Esophagus squamous epithelium (tissue), 5 donors: ENCODE measurements at regions not wholly inside any gene's neighbourhood (a gene's known extent, or its start where the extent isn't known, plus 50 kb on each side); places are given as distances from the start of the nearest gene placed in this dataset.

Source experiments
- DNase-seq: peaks from one replicate; lab custom pipeline; 2025; lab: John Stamatoyannopoulos, UW
- H3K27ac ChIP-seq, 4 donors: fragments of 200-600 bp; sonication (generic); one replicate each; pipeline ENCODE4 v1.5.1; 2016 to 2019; ENCODE audit warnings: mild to moderate bottlenecking in 1 of 4
- H3K27me3 ChIP-seq, 4 donors: fragments of 200-600 bp; sonication (generic); 1 replicate in 3 of 4; 2 replicates in 1 of 4; pipeline versions ENCODE4 v1.5.1 to v1.6.0; 2017 to 2021; ENCODE audit warnings: antibody characterized with exemption in 1 of 4
- H3K36me3 ChIP-seq, 3 donors: fragments of 200-600 bp; sonication (generic); one replicate each; pipeline ENCODE4 v1.5.1; 2016 to 2019
- H3K4me1 ChIP-seq, 3 donors: fragments of 200-600 bp; sonication (generic); one replicate each; pipeline ENCODE4 v1.5.1; 2017 to 2019
- H3K4me3 ChIP-seq, 4 donors: fragments of 200-600 bp; sonication (generic); 1 replicate in 3 of 4; 2 replicates in 1 of 4; pipeline ENCODE4 v1.5.1; 2016 to 2019; ENCODE audit warnings: mild to moderate bottlenecking in 2 of 4, moderate library complexity in 1 of 4
- H3K9me3 ChIP-seq, 3 donors: fragments of 200-600 bp; sonication (generic); one replicate each; pipeline ENCODE4 v1.5.1; 2016 to 2019
- CTCF ChIP-seq, 6 experiments: fragments of 450-650 bp in 4 of 6; fragments of 200-600 bp in 2 of 6; sonication (generic) in 2 of 6; IDR thresholded peaks; one replicate each; pipeline ENCODE4 v1.5.1; 2016 to 2019; ENCODE audit warnings: antibody characterized with exemption in 6 of 6, mild to moderate bottlenecking in 4 of 6, moderate library complexity in 4 of 6
- POLR2A ChIP-seq, 4 donors: fragments of 450-650 bp; IDR thresholded peaks; one replicate each; pipeline ENCODE4 v1.6.1; 2017; ENCODE audit warnings: antibody characterized with exemption in 4 of 4, mild to moderate bottlenecking in 4 of 4, moderate library complexity in 3 of 4
- WGBS, 2 donors: methylation state at CpG; one replicate each; pipeline ENCODE4 v1.1.5; 2018; 5-methylcytosine and 5-hydroxymethylcytosine counted together
- intact Hi-C: fragments of 100-400 bp; cut with DNase I; formaldehyde crosslinking; loops from one replicate; pipeline ENCODE4 v1.15.0; 2022
- donor health status: DM: yes; HTN: yes; CAD: no.

GRCh38 chr5:61755726-61756222 lies 423.7 kb downstream of the ZSWIM6 start:
- DNase-seq = no peak
- TF ChIP-seq CTCF (IDR thresholded peaks at IDR 0.05) = no peak
- TF ChIP-seq POLR2A (IDR thresholded peaks at IDR 0.05) = no peak
- H3K9me3 ChIP-seq = no peaks in the 10 kb centered on the region
- 81 to 87% methylated on average over 4 of the region's 4 CpGs for WGBS, 2 donors
- no peak overlapping the region for H3K4me3 ChIP-seq
- no peaks in the 10 kb centered on the region for H3K4me1 ChIP-seq
- no peaks in the 10 kb centered on the region for H3K27me3 ChIP-seq
- no peaks in the 10 kb centered on the region for H3K36me3 ChIP-seq
- H3K27ac ChIP-seq = no peak overlapping the region
- intact Hi-C loops = no loop called here

- WGBS, 2 donors = 68 to 76% methylated on average over 6 of the region's 6 CpGs
- Histone ChIP-seq H3K4me3 (no peak overlapping the region), H3K27me3 (no peaks in the 10 kb centered on the region), H3K9me3 (peaks cover 0 to 6% (median 0%) of the 10 kb centered on the region in 3 donors), H3K36me3 (no peaks in the 10 kb centered on the region), H3K27ac (no peak overlapping the region), H3K4me1 (no peaks in the 10 kb centered on the region)
- intact Hi-C loops = no loop called here
- TF ChIP-seq POLR2A (IDR thresholded peaks at IDR 0.05) = no peak
- no peak for TF ChIP-seq CTCF (IDR thresholded peaks at IDR 0.05)
- no peak for DNase-seq
These were observed 426.7 kb downstream of the ZSWIM6 start for GRCh38 chr5:61758711-61759110.

- 66 to 73% methylated on average over 1 of the region's 1 CpG for WGBS, 2 donors
- TF ChIP-seq POLR2A (IDR thresholded peaks at IDR 0.05) = no peak
- no peak for TF ChIP-seq CTCF (IDR thresholded peaks at IDR 0.05)
- Histone ChIP-seq H3K4me3 (no peak overlapping the region), H3K36me3 (no peaks in the 10 kb centered on the region), H3K27me3 (peaks cover 0 to 7% (median 0%) of the 10 kb centered on the region in 4 donors), H3K27ac (no peak overlapping the region), H3K9me3 (peaks cover 0 to 6% (median 0%) of the 10 kb centered on the region in 3 donors), H3K4me1 (no peaks in the 10 kb centered on the region)
- intact Hi-C loops = no loop called here
- no peak for DNase-seq
These were observed 433.4 kb downstream of the ZSWIM6 start for GRCh38 chr5:61765471-61765870.

- peaks cover 0 to 6% (median 0%) of the 10 kb centered on the region in 3 donors for H3K9me3 ChIP-seq
- no peak for DNase-seq
- intact Hi-C loops = no loop called here
- TF ChIP-seq CTCF (IDR thresholded peaks at IDR 0.05) = no peak
- H3K4me1 ChIP-seq = no peaks in the 10 kb centered on the region
- no peaks in the 10 kb centered on the region for H3K36me3 ChIP-seq
- H3K27ac ChIP-seq = no peak overlapping the region
- H3K4me3 ChIP-seq = no peak overlapping the region
- peaks cover 0 to 13% (median 0%) of the 10 kb centered on the region in 4 donors for H3K27me3 ChIP-seq
- 80 to 89% methylated on average over 3 of the region's 3 CpGs for WGBS, 2 donors
These were observed 434.1 kb downstream of the ZSWIM6 start for GRCh38 chr5:61766141-61766540.

GRCh38 chr5:61767231-61768080 lies 435.4 kb downstream of the ZSWIM6 start:
- 65 to 77% methylated on average over 6 to 7 of the region's 7 CpGs for WGBS, 2 donors
- intact Hi-C loops = no loop called here
- H3K27me3 ChIP-seq = peaks cover 0 to 15% (median 0%) of the 10 kb centered on the region in 4 donors

More at GRCh38 chr5:61767231-61768080, 435.4 kb downstream of the ZSWIM6 start:
- Histone ChIP-seq H3K27ac (no peak overlapping the region), H3K9me3 (no peaks in the 10 kb centered on the region), H3K4me1 (no peaks in the 10 kb centered on the region), H3K4me3 (no peak overlapping the region), H3K36me3 (no peaks in the 10 kb centered on the region)
- DNase-seq = no peak
- TF ChIP-seq CTCF (IDR thresholded peaks at IDR 0.05) (no peak), POLR2A (IDR thresholded peaks at IDR 0.05) (no peak)
